Nucleus accumbens (tissue), 56 donors: ENCODE measurements at regions not wholly inside any gene's neighbourhood (a gene's known extent, or its start where the extent isn't known, plus 50 kb on each side); places are given as distances from the start of the nearest gene placed in this dataset.
"Not testable (repeated sequence)": the region's sequence is repeated elsewhere in the genome, so short reads cannot be mapped to it uniquely, and the experiment has no call there.

Experiments
- DNase-seq, 56 donors: peaks; one replicate each; lab custom pipeline; 2025; lab: John Stamatoyannopoulos, UW

DNA sequence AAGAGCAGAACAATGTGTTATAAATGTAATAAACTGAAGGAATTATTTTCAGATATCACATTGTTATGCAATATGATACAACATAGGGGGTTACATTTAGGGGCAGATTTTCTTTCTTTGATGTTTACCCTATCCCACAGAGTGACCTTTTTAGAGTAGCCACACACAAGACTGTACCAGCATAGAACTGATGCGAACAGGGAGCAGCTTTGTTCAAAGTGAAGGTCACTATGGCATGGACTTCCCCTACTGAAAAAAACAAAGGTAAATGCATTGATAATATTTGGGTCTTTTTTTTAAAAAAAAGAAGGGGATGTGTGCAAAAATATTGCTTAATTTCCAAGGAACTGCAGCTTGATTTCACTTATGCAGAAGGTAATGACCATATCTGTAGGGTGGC is 1354.9 kb downstream of the SUCLG1 start:
- no peak for DNase-seq

DNA sequence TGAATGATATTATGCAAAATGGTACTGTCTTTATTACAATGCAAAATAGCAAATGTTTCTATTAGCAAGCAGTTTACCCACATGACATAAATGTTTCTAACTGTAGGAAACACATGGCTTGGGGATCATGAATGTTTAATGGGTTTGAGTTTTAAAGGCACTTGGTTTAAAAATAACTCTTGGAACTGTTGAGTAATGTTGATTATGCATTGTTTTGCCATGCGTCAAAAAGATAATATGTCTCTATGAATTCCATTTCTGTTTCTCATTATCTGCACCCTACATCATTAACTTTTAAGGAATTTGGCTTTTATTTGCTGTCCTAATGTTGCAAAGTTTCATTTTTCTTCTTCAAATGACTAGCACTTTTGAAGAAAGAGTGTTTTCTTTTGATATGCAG is 1355.5 kb downstream of the SUCLG1 start:
- DNase-seq, result no peak

DNA sequence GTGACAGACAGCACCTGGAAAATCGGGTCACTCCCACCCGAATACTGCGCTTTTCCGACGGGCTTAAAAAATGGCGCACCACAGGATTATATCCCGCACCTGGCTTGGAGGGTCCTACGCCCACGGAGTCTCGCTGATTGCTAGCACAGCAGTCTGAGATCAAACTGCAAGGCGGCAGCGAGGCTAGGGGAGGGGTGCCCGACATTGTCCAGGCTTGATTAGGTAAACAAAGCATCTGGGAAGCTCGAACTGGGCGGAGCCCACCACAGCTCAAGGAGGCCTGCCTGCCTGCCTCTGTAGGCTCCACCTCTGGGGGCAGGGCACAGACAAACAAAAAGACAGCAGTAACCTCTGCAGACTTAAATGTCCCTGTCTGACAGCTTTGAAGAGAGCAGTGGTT is 1370.0 kb downstream of the SUCLG1 start:
- not testable (repeated sequence) for DNase-seq

DNA sequence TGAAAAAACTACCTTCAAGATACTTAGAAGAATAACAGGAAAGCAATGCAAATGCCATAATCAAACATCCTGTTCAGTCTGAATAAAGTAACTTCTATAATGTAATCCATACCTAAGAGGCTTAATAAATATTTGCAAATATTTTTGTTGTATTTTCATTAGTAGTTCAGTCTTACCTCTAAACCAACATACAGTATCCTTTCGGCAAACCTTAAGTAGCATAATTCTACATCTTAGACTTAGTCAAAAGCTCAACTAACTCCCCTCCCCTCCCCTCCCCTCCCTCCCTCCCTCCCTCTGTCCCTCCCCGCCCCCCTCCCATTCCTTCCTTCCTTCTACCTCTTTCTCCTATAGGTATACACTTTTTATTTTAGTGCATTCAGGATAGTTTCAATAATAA is 1373.2 kb downstream of the SUCLG1 start:
- DNase-seq, result no peak

DNA sequence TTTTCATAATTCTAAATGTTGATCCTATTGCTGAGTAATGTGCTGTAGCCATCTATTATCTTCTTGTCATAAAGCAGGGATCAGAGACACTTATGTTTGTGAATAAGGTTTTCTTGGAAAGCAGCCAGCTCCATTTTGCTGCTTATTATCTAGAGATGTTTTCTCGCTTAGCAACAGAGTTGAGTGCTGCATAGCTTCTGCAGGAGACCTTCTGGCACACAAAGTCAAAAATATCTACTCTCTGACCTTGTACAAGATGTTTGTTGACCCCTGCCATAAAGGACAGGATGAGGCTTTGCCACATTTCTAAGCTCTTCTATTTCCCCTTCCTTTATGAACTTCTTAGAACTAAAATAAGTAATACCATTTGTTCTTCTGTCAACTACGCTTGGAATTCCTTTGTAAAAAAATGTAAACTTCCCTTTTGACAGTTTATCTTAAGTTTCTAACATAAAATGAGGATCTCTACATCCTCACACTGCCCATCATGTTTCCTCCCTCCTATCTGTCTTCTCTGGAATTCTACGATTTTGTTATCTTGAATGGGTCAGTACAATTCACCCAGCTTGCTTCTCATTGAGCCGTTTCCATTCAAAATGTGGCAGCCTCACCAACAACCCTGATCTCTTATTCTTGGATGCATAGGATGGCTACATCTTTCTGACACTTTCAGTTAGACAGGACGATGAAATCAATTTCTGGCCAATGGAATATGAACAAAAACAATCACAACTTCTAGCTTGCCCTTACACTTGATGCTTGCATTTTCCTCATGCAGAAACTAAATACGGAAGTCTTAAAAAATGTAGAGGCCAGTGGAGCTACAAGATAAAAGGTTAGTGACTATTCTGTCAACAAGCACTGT is 1377.0 kb downstream of the SUCLG1 start:
- DNase-seq, result no peak

DNA sequence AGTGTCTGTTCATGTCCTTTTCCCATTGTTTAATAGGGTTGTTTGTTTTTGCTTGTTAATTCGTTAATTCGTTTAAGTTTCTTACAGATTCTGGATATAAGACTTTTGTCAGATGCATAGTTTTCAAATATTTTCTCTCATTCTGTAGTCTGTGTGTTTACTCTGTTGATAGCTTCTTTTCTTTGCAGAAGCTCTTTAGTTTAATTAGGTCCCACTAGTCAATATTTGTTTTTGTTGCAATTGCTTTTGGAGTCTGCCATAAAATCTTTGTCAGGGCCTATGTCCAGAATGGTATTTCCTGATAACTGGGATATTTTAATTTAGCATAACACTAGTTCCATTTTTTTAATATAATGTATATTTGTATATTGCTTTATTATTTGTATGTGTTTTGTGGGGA is 1380.1 kb downstream of the SUCLG1 start:
- DNase-seq, result no peak

DNA sequence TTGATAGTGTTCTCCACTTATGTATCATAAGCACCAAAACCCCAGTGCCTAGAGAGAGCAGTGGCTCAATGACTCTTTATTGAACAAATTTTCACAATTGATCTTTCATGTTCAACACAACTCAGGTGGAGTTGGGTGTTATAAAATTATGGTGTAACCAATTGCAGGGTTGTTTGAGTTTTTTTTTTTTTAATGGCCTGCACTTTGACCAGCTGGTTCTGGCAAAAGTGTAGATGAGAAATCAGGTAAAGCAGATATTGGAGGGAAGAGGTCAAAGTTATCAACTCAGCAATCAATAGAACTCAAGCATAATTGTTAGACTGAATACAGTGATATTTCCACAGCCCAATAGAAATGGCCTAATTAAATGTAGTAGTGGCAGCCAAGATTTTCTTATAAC is 1386.3 kb downstream of the SUCLG1 start:
- DNase-seq, result no peak

DNA sequence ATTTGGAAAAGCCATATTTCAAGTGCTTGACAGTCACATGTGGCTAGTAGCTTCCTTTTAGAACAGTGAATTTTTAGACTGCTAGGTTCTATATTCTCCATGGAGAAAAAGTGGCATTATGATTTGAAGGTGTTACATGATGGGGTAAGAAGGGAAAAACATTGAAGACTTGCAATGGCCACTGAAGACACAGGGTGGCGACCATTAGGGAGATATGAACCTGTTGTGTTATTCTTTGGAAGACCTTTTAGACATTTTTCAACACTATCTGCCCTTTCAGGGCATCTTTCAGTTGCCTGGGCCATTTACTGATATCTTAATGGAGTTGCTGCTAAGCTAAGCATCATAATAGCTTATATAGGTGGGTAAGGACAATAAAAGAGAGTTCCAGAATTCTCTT is 1387.2 kb downstream of the SUCLG1 start:
- no peak for DNase-seq

DNA sequence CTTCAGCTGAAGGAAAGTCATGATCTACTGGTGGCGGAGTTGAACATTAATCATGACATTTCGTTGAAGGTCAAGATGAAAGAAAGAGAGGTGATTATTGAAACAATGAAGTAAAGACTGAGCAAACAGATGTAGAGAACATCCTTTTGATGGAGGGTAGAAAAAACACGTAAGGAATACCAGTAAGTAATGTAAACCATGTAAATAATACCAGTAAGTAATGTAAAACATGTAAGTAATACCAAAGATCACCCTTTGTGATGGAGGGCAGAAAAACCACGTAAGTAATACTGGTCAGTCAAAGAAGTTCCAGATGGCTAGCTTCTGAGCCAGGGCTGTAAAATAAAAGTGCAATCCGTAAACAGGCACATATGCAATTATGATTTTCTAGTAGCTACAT is 1387.7 kb downstream of the SUCLG1 start:
- no peak for DNase-seq

DNA sequence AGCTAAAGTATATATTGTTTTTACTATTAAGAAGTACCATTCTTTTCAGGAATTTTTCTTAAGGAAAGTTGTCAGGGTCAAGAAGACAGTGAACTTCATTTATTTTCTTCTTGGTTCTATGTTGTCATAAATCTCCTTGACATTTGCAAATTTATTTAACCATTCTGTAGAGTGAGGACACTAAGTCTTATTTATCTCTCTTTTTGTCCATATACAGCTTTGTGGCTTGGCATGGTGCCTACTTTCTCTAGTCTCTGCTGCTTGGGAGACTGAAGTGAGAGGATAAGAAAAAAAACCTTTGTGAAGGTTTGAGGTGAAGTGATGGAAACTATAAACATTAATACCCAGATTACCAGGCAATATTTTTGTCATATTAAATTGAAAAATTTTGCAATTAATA is 1389.4 kb downstream of the SUCLG1 start:
- DNase-seq, result no peak

DNA sequence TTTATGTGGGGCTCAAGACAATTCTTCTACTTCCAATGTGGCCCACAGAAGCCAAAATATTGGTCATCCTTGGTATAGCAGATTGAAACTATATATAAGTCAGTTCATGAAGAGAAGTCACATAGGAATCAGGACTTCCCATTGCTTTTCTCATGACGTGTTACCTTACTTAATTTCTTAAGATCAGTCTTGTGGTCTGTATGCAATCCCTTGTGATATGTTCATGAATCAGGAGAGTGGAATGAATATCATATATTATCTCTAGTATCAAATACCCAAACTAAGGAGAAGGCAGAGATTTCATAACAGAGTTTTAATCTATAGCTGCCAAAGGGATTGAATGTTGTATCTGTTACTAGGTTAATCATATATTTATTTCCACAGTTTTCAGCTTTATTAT is 1390.4 kb downstream of the SUCLG1 start:
- no peak for DNase-seq

DNA sequence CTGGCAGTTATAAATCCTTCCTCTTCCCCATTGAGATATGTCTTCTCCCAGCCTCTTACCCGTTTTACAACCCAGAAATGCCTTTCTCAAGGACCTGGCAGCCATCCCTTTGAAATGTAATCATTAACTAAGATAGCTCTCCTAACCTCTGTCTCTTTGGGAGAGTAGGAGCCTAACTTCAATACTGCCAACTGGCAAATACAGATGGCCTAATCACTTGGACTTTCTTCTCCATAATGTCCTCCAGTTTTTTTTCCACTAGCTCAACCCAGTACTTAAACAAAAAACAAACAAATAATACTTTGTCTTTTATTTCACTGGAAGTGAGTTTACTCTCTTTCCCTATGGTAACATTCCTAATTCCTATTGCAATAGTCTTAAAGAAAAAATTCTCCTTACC is 1391.1 kb downstream of the SUCLG1 start:
- no peak for DNase-seq

DNA sequence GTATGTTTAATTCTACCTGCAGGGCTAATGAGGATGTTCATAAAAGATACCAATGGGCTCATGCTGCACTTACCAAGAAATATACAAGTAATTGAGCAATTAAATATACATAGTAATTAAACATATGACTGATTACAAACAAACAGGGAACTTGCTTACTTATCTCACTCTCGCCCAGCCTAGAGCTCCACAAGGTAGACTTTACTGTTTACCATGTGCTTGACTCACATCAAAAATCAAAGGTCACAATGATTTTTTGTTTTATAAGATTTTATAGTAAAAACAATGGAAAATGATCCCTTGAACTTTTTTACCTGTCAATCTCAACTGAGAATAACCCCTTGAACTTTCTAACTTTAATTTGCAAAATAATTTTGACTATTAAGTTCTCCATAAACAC is 1395.1 kb downstream of the SUCLG1 start:
- DNase-seq, result no peak

DNA sequence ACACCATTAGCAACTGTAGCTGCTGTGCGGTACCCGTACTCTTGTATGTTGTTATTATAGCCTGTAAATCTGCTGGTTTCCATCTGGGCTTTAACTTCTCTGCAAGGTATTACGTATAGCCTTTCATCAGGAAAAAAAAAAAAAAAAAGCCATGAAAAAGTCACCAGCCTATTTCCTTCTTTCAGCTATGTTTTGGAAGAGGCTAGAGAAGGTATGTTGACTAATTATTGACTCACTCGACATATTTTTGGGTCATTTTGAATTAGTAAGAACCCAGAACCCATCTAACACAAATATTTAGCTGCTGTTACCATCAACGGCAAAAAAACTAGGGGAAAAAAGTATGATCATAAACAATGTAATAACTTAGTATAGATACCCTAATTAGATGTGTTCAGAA is 1395.6 kb downstream of the SUCLG1 start:
- no peak for DNase-seq

DNA sequence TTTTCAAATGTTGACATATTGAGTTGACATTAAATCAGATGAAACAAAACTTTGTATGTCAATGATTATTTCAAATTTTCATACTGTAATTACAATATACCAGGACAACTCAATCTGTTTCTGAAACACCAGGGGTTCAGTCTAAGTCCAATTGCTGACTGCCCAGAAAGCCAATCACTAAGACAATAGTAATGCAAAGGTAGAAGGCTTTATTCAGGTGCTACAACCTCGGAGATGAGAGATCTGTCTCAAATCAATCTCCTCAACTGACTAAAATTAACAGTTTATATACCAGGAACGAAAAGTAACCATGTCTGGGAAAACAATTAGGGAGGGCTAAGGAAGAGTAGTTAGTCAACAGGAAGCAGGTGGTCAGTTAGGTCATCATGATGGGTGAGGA is 1400.4 kb downstream of the SUCLG1 start:
- no peak for DNase-seq

DNA sequence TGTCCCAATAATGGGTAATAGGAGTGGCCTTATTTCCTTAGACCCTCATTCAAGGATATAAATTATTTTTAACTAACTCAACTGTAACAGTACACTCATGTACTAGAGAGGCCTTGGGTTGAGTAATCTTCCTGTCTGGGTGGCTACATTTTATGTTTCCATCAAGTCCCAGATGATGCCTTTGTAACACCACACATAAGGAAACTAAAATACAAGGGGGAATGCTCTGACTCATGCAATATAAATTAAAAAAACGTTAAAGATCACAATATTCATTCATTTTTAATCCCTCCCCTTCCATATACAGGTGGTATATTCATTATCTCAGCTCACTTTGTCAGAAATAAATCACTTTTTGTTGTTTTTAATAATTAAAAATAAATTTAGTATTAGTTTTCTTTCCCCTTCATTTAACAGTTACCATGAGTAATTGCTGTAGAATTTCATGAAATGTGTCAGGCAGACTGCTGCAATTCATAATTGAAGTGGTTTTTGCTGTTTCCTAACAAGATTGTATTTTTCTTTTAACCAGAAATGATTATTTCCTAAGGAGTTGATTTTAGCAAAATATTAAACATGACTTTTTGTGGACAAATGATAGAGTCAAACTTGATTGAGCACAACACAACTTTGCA is 1403.6 kb downstream of the SUCLG1 start:
- no peak for DNase-seq

DNA sequence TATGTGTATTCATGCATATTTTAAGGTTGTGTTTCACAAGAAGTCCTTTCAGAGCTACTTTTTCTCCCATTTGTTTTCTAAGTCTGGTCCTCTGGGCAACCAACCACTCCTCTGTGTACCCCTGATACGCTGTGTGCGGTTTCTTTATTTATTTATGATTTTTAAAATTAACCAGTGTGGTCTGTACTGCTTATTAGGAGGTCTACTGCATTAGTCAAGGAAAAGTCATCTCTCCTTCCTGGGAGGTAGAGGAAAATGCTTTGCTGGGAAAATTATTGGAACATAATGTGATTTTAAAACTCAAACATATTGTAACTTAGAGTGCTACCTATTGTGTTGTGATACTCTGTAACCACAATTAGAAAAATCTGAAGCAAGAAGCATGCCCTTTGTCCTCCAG is 1404.3 kb downstream of the SUCLG1 start:
- no peak for DNase-seq

DNA sequence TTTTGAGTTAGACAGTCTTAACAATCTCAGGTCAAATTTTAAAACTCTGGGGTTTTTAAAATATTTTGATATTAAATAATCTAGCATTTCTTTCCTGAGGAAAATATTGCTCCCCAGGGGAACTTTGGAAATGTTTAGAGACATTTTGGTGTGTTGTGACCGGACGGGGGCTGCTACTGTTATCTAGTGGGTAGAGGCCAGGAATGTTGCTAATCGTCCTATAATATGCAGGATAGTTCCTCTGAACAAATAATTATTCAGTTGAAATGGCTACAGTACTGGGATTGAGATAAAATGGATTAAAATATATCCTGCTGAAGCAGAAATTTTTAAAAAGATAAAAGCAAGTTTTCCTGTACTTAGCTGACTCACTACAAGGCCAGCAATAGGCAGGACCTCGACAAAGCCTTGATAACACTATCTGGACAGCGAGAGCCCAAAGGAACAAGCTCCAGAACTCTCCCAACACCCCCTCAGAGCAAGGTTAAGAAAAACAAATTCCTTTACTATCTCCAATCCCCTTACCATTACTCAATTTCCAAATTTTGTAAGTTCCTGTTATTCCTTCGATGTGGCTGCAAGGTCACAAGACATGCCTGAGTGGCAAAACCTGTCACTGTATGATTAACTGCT is 1407.4 kb downstream of the SUCLG1 start:
- DNase-seq, result no peak

DNA sequence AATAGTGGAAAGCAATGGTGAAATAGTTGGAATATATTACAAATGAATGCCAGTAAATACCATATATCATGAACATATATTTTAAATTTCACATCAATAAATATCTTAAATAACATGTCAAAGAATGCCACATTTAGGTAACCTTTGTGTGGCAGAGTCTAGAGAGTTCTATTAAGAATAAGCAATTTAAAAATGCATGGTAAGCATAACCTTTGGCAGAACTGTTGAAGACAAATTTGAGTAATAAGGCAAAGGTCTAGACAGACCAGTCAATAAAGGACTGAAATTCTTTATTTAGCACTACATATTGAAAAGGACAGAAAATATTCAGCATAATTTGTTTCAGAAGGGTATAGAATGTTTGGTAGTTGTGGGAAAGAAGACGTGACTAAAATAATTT is 1417.0 kb downstream of the SUCLG1 start:
- no peak for DNase-seq

DNA sequence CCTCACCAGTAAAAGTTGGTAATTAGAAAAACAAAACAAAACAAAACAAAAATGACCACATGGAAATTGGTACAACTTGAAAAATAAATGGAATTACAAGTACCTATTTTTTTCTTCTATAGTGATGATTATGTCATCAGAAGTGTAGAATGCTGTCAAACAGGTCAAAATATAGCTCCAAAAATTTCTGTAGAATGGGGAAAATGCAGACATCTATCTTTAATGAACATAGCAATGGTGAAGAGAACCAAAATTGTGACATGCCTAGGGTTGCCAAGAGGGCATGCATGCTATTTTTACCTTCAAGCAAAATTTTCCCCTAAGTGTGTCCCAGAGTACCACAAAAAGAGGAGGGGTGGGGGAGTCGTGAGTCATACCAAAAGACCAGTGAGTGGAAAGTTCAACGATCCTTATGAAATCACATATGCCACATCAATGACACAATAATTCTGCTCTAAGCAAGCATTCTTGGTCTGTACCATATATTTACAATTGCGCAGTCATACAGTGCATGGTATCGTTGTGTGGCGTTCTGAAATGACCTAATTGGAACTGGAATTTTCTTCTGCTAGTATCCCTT is 1436.4 kb downstream of the SUCLG1 start:
- DNase-seq, result no peak

DNA sequence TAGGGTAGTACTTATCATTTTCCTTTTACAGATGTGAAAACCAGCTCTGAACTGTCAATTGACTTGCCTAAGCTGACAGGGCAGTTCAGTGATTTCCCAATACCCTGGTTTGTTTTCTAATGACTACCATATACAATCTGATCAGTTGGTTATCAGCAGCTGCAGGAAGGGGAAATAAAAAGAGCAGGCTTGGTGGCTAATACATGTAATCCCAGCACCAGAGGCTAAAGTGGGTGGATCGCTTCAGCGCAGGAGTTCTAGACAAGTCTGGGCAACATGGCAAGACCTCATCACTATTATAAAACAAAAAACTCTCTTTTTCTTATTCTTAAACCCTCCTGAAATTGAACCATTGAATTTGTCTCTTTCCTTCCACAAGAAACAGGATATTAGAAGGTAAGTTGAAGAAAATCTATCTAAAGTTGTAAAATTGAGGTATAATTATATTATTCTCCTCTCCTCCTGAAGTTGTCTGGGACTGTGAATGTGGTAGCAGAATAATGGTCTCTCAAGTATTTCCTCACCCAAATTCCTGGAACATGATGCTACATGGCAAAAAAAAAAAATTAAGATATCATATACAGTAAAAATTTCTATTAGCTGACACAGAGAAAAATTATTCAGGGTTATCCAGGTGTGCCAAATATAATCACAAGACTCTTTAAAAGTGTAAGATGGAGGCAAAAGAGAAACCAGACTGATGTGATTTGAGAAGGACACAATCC is 1441.6 kb downstream of the SUCLG1 start:
- no peak for DNase-seq
